BLaER1 (cell line): ENCODE measurements at regions not wholly inside any gene's neighbourhood (a gene's known extent, or its start where the extent isn't known, plus 50 kb on each side); places are given as distances from the start of the nearest gene placed in this dataset.
A peak's percentile ranks its signal among the peaks of the same experiment; 100 is the strongest.

ENCODE experiments used
- H3K27ac ChIP-seq: shearing (Covaris generic); formaldehyde crosslinking; 2 replicates; pipeline ENCODE4 v1.8.1; 2022
- H3K27me3 ChIP-seq: shearing (Covaris generic); formaldehyde crosslinking; 2 replicates; pipeline ENCODE4 v1.8.1; 2022
- H3K36me3 ChIP-seq: shearing (Covaris generic); formaldehyde crosslinking; 2 replicates; pipeline ENCODE4 v1.8.1; 2022
- H3K4me1 ChIP-seq: shearing (Covaris generic); formaldehyde crosslinking; 2 replicates; pipeline ENCODE4 v1.8.1; 2022
- H3K4me2 ChIP-seq: shearing (Covaris generic); formaldehyde crosslinking; 2 replicates; pipeline ENCODE4 v1.8.1; 2022
- H3K4me3 ChIP-seq: shearing (Covaris generic); formaldehyde crosslinking; 2 replicates; pipeline ENCODE4 v1.8.1; 2022
- H3K9ac ChIP-seq: shearing (Covaris generic); formaldehyde crosslinking; 2 replicates; pipeline ENCODE4 v1.8.1; 2022
- H3K9me3 ChIP-seq: shearing (Covaris generic); formaldehyde crosslinking; 2 replicates; pipeline ENCODE4 v1.8.1; 2022
- H4K20me1 ChIP-seq: shearing (Covaris generic); formaldehyde crosslinking; 2 replicates; pipeline ENCODE4 v1.8.1; 2022
- Cebpa-rat ChIP-seq: shearing (Covaris generic); IDR thresholded peaks from 2 replicates; pipeline ENCODE4 v1.8.1; 2022

- no peaks in the 10 kb centered on the region for H3K36me3 ChIP-seq
- no peaks in the 10 kb centered on the region for H4K20me1 ChIP-seq
- peaks cover 15% of the 10 kb centered on the region for H3K4me1 ChIP-seq
- no peaks in the 10 kb centered on the region for H3K9me3 ChIP-seq
- H3K9ac ChIP-seq = no peak overlapping the region
- no peak overlapping the region for H3K4me3 ChIP-seq
- no peaks in the 10 kb centered on the region for H3K27me3 ChIP-seq
- no peak overlapping the region for H3K27ac ChIP-seq
- no peak for TF ChIP-seq Cebpa-rat
- H3K4me2 ChIP-seq = no peak overlapping the region
Observed at GRCh38 chr5:159451197-159452052, 121.1 kb upstream of the IL12B start.

GRCh38 chr5:159452480-159453167 lies 122.3 kb upstream of the IL12B start:
- Histone ChIP-seq H3K4me3 (no peak overlapping the region), H3K9me3 (no peaks in the 10 kb centered on the region), H3K9ac (no peak overlapping the region), H3K4me1 (peaks cover 15% of the 10 kb centered on the region), H3K27me3 (no peaks in the 10 kb centered on the region), H4K20me1 (no peaks in the 10 kb centered on the region), H3K36me3 (no peaks in the 10 kb centered on the region), H3K4me2 (peak overlapping the region; percentile 39), H3K27ac (no peak overlapping the region)
- no peak for TF ChIP-seq Cebpa-rat

- Histone ChIP-seq H3K27me3 (no peaks in the 10 kb centered on the region), H3K36me3 (no peaks in the 10 kb centered on the region), H3K9me3 (no peaks in the 10 kb centered on the region), H3K4me2 (peak overlapping the region; percentile 39), H3K27ac (no peak overlapping the region), H4K20me1 (no peaks in the 10 kb centered on the region), H3K4me1 (peaks cover 20% of the 10 kb centered on the region), H3K4me3 (no peak overlapping the region), H3K9ac (no peak overlapping the region)
- no peak for TF ChIP-seq Cebpa-rat
Observed at GRCh38 chr5:159453209-159453608, 122.9 kb upstream of the IL12B start.

- no peaks in the 10 kb centered on the region for H3K27me3 ChIP-seq
- TF ChIP-seq Cebpa-rat = no peak
- H4K20me1 ChIP-seq = no peaks in the 10 kb centered on the region
- no peaks in the 10 kb centered on the region for H3K9me3 ChIP-seq
- no peak overlapping the region for H3K9ac ChIP-seq
- no peaks in the 10 kb centered on the region for H3K36me3 ChIP-seq
- no peak overlapping the region for H3K4me2 ChIP-seq
- peaks cover 51% of the 10 kb centered on the region for H3K4me1 ChIP-seq
- H3K27ac ChIP-seq = no peak overlapping the region
- H3K4me3 ChIP-seq = no peak overlapping the region
Observed at GRCh38 chr5:159456261-159456660, 126.0 kb upstream of the IL12B start.

GRCh38 chr5:159456722-159457465 lies 126.6 kb upstream of the IL12B start:
- H3K27ac ChIP-seq = no peak overlapping the region
- no peaks in the 10 kb centered on the region for H3K9me3 ChIP-seq
- H3K4me3 ChIP-seq = no peak overlapping the region
- no peak for TF ChIP-seq Cebpa-rat
- H3K36me3 ChIP-seq = no peaks in the 10 kb centered on the region
- no peaks in the 10 kb centered on the region for H3K27me3 ChIP-seq
- H3K9ac ChIP-seq = no peak overlapping the region
- H3K4me1 ChIP-seq = peaks cover 51% of the 10 kb centered on the region
- H3K4me2 ChIP-seq = no peak overlapping the region
- no peaks in the 10 kb centered on the region for H4K20me1 ChIP-seq

GRCh38 chr5:159458217-159458711 lies 128.0 kb upstream of the IL12B start:
- H3K27ac ChIP-seq = no peak overlapping the region
- H3K9me3 ChIP-seq = no peaks in the 10 kb centered on the region
- H3K36me3 ChIP-seq = no peaks in the 10 kb centered on the region
- H4K20me1 ChIP-seq = no peaks in the 10 kb centered on the region
- TF ChIP-seq Cebpa-rat = no peak
- no peak overlapping the region for H3K4me3 ChIP-seq
- no peaks in the 10 kb centered on the region for H3K27me3 ChIP-seq
- peaks cover 52% of the 10 kb centered on the region for H3K4me1 ChIP-seq
- peak overlapping the region; percentile 85 for H3K4me2 ChIP-seq
- no peak overlapping the region for H3K9ac ChIP-seq

- Histone ChIP-seq H4K20me1 (no peaks in the 10 kb centered on the region), H3K4me3 (no peak overlapping the region), H3K27ac (no peak overlapping the region), H3K9me3 (no peaks in the 10 kb centered on the region), H3K4me1 (peaks cover 47% of the 10 kb centered on the region), H3K27me3 (no peaks in the 10 kb centered on the region), H3K4me2 (peak overlapping the region; percentile 85), H3K36me3 (no peaks in the 10 kb centered on the region), H3K9ac (no peak overlapping the region)
- no peak for TF ChIP-seq Cebpa-rat
Observed at GRCh38 chr5:159459132-159459627, 128.9 kb upstream of the IL12B start.

GRCh38 chr5:159459951-159460538 lies 129.8 kb upstream of the IL12B start:
- H3K9ac ChIP-seq = no peak overlapping the region
- no peaks in the 10 kb centered on the region for H3K9me3 ChIP-seq
- H3K4me2 ChIP-seq = peak overlapping the region; percentile 85
- no peaks in the 10 kb centered on the region for H4K20me1 ChIP-seq
- peaks cover 47% of the 10 kb centered on the region for H3K4me1 ChIP-seq
- no peaks in the 10 kb centered on the region for H3K36me3 ChIP-seq
- TF ChIP-seq Cebpa-rat = no peak
- H3K27me3 ChIP-seq = no peaks in the 10 kb centered on the region
- no peak overlapping the region for H3K4me3 ChIP-seq
- no peak overlapping the region for H3K27ac ChIP-seq

GRCh38 chr5:159463590-159464321 lies 133.5 kb upstream of the IL12B start:
- Histone ChIP-seq H3K27ac (no peak overlapping the region), H4K20me1 (no peaks in the 10 kb centered on the region), H3K36me3 (no peaks in the 10 kb centered on the region), H3K27me3 (no peaks in the 10 kb centered on the region), H3K4me1 (peaks cover 36% of the 10 kb centered on the region), H3K9me3 (no peaks in the 10 kb centered on the region), H3K9ac (no peak overlapping the region), H3K4me3 (no peak overlapping the region), H3K4me2 (no peak overlapping the region)
- no peak for TF ChIP-seq Cebpa-rat
